PC-3 (cell line): ENCODE measurements at regions not wholly inside any gene's neighbourhood (a gene's known extent, or its start where the extent isn't known, plus 50 kb on each side); places are given as distances from the start of the nearest gene placed in this dataset.

Source experiments
- EZH2 ChIP-seq: fragments of 300-600 bp; sonication (generic); IDR thresholded peaks from one replicate; pipeline ENCODE4 v1.6.1; 2017; ENCODE audit warnings: antibody characterized with exemption, mild to moderate bottlenecking, low read length; ENCODE audit not compliant: unreplicated experiment
- EZH2phosphoT487 ChIP-seq: fragments of 300-600 bp; sonication (generic); IDR thresholded peaks from 2 replicates; pipeline ENCODE4 v1.6.1; 2018; ENCODE audit warnings: mild to moderate bottlenecking, antibody characterized with exemption, low read length, borderline replicate concordance
- TF ChIP-seq, protein P1 (sequence below): fragments of 300-600 bp; sonication (generic); conservative IDR thresholded peaks from 2 replicates; pipeline ENCODE4 v1.5.1; 2017; ENCODE audit warnings: antibody characterized with exemption, low read depth, mild to moderate bottlenecking, low read length

DNA sequence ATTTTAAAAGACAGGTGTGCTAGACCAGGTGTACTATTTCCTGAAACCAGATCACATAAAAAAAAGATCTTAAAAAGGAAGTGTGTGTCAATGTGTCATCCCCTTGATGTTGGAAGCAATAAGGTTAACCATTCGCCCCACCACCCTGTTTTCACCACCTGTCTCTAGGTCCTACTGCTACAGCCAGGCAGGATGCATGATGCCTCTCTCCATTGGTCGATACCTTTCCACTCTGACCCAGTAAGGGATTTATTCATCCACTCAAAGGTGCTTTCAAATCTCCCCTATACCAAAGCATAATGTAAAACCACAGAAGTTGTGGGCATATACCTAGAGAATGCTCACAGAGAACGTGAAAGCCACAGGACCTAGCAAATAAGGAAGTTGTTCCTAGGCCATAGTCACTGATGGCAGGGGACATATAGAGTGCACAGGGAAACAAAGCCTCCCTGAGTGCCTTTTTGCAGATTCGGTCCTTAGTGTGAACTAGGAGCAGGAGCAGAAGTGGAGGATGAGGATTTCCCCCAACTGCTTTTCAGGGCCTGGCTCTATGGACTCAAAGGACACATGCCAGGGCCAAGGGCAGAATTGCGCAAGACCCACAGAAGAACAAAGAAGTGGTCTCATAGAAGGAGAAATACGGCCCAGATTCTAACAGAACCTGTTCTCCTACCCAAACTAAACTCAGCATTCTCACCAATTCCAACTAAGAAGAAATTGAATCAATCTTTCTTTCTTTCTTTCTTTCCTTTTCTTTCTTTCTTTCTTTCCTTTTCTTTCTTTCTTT is 631.5 kb upstream of the NRP1 start:
- TF ChIP-seq, protein P1, sequence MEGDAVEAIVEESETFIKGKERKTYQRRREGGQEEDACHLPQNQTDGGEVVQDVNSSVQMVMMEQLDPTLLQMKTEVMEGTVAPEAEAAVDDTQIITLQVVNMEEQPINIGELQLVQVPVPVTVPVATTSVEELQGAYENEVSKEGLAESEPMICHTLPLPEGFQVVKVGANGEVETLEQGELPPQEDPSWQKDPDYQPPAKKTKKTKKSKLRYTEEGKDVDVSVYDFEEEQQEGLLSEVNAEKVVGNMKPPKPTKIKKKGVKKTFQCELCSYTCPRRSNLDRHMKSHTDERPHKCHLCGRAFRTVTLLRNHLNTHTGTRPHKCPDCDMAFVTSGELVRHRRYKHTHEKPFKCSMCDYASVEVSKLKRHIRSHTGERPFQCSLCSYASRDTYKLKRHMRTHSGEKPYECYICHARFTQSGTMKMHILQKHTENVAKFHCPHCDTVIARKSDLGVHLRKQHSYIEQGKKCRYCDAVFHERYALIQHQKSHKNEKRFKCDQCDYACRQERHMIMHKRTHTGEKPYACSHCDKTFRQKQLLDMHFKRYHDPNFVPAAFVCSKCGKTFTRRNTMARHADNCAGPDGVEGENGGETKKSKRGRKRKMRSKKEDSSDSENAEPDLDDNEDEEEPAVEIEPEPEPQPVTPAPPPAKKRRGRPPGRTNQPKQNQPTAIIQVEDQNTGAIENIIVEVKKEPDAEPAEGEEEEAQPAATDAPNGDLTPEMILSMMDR: no peak
- TF ChIP-seq EZH2: no peak
- no peak for TF ChIP-seq EZH2phosphoT487
